Liver (tissue), 3 donors: ENCODE measurements at regions not wholly inside any gene's neighbourhood (a gene's known extent, or its start where the extent isn't known, plus 50 kb on each side); places are given as distances from the start of the nearest gene placed in this dataset.

Experiments
- ATF3 ChIP-seq: IDR thresholded peaks from 2 replicates; pipeline ENCODE4 v1.6.1; 2016; ENCODE audit warnings: antibody characterized with exemption
- CTCF ChIP-seq: fragments of 150-350 bp; IDR thresholded peaks from 2 replicates; pipeline ENCODE4 v1.5.1; 2017; ENCODE audit warnings: improper control_type of control experiment, low read depth, low read length; ENCODE audit not compliant: missing input control
- EGR1 ChIP-seq, 2 donors: IDR thresholded peaks; 2 replicates each; pipeline ENCODE4 v1.6.1; 2016 to 2018; ENCODE audit warnings: antibody characterized with exemption in 2 of 2, low read depth in 2 of 2
- FOXA1 ChIP-seq: IDR thresholded peaks from 2 replicates; pipeline ENCODE4 v1.6.1; 2016; ENCODE audit warnings: antibody characterized with exemption
- GABPA ChIP-seq, 2 donors: IDR thresholded peaks in 1 of 2; conservative IDR thresholded peaks in 1 of 2; 2 replicates each; pipeline ENCODE4 v1.6.1; 2016; ENCODE audit warnings: antibody characterized with exemption in 2 of 2, mild to moderate bottlenecking in 1 of 2, moderate library complexity in 1 of 2
- JUND ChIP-seq, 2 donors: IDR thresholded peaks; 2 replicates each; pipeline ENCODE4 v1.6.1; 2016; ENCODE audit warnings: antibody characterized with exemption in 2 of 2
- MAX ChIP-seq: IDR thresholded peaks from 2 replicates; pipeline ENCODE4 v1.6.1; 2016; ENCODE audit warnings: antibody characterized with exemption
- RAD21 ChIP-seq, 2 donors: IDR thresholded peaks; 2 replicates each; pipeline ENCODE4 v1.6.1; 2016; ENCODE audit warnings: antibody characterized with exemption in 2 of 2, mild to moderate bottlenecking in 2 of 2
- REST ChIP-seq: IDR thresholded peaks from 2 replicates; pipeline ENCODE4 v1.6.1; 2016; ENCODE audit warnings: antibody characterized with exemption, mild to moderate bottlenecking
- RXRA ChIP-seq, 2 donors: IDR thresholded peaks; 2 replicates each; pipeline ENCODE4 v1.6.1; 2017 to 2018; ENCODE audit warnings: antibody characterized with exemption in 2 of 2, mild to moderate bottlenecking in 1 of 2
- SP1 ChIP-seq: IDR thresholded peaks from 2 replicates; pipeline ENCODE4 v1.6.1; 2018; ENCODE audit warnings: antibody characterized with exemption, mild to moderate bottlenecking
- TAF1 ChIP-seq: conservative IDR thresholded peaks from 2 replicates; pipeline ENCODE4 v1.6.1; 2016; ENCODE audit warnings: antibody characterized with exemption, mild to moderate bottlenecking
- YY1 ChIP-seq: IDR thresholded peaks from 2 replicates; pipeline ENCODE4 v1.6.1; 2016; ENCODE audit warnings: antibody characterized with exemption, mild to moderate bottlenecking
- ZBTB33 ChIP-seq: IDR thresholded peaks from 2 replicates; pipeline ENCODE4 v1.6.1; 2016; ENCODE audit warnings: antibody characterized with exemption
- donor health status: healthy.
- donor health status: healthy.

- TF ChIP-seq RXRA (IDR thresholded peaks at IDR 0.05), result no peak
- TF ChIP-seq RAD21 (IDR thresholded peaks at IDR 0.05), result no peak
- no peak for TF ChIP-seq FOXA1
- TF ChIP-seq MAX, result no peak
- no peak for TF ChIP-seq CTCF
- TF ChIP-seq SP1, result no peak
- TF ChIP-seq ATF3, result no peak
- TF ChIP-seq TAF1, result no peak
- no peak for TF ChIP-seq YY1
- no peak for TF ChIP-seq GABPA (IDR thresholded peaks at IDR 0.05 in 1 of 2, conservative IDR thresholded peaks at IDR 0.05 in 1 of 2)
- TF ChIP-seq JUND (IDR thresholded peaks at IDR 0.05), result no peak
- TF ChIP-seq EGR1 (IDR thresholded peaks at IDR 0.05; ENCODE audit: low read depth in 2 of 2), result no peak
- TF ChIP-seq REST, result no peak
- no peak for TF ChIP-seq ZBTB33
Observed at GRCh38 chr13:107843281-107843680, 372.1 kb downstream of the LIG4 start.
